IPS-18c (cell line): ENCODE measurements at regions not wholly inside any gene's neighbourhood (a gene's known extent, or its start where the extent isn't known, plus 50 kb on each side); places are given as distances from the start of the nearest gene placed in this dataset.

Experiments used
- H3K4me3 ChIP-seq: 2 replicates; pipeline ENCODE4 v1.7.0; 2013; ENCODE audit warnings: low read depth, mild to moderate bottlenecking, low read length, moderate library complexity; ENCODE audit not compliant: insufficient read depth
- H3K9me3 ChIP-seq: one replicate; pipeline ENCODE4 v1.6.1; 2013; ENCODE audit warnings: mild to moderate bottlenecking, low read length, moderate library complexity; ENCODE audit not compliant: control insufficient read depth, insufficient read depth

DNA sequence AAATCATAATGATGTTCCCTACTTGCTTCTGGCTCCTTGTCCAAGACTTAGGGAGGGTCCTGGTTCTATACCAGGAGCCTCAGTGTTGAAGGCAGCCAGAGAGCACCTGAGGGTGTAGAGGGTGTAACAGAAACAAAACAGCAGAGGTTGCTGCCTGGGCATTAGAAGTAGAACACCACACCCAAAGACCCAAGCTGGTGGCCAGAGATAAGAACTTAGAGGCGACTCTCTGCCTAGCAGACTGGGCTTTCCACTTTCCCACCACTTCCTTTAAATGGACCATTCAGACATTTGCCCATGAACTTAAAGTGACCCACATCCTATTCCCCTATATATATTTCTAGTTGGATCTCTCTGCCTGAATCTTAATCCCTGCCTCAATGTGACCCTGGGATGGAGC lies 189.8 kb downstream of the KLF13 start:
- peaks cover 4% of the 10 kb centered on the region for H3K9me3 ChIP-seq
- no peak overlapping the region for H3K4me3 ChIP-seq

DNA sequence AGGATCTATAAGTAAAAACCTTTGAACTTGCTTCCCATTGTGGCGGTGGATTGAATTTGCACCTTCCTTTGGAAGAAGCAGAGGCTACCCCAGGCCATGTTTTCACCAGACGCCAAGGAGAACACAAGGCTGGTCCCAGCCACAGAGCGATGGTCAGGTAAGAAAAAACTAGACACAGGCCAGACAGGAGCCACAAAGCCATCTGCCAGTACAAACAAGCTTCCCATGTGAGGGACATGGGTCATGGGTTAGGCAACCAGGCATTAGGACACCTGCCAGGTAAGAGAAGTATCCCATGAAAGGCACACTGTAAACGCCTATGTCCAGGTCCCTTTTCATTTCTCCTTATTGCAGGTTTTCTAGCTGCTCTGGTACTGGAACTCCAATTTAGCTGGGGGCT lies 190.2 kb downstream of the KLF13 start:
- Histone ChIP-seq H3K4me3 (no peak overlapping the region), H3K9me3 (peaks cover 4% of the 10 kb centered on the region)

- no peak overlapping the region for H3K4me3 ChIP-seq
- H3K9me3 ChIP-seq, result peaks cover 4% of the 10 kb centered on the region
Observed at GRCh38 chr15:31517711-31518110, 191.1 kb downstream of the KLF13 start.

DNA sequence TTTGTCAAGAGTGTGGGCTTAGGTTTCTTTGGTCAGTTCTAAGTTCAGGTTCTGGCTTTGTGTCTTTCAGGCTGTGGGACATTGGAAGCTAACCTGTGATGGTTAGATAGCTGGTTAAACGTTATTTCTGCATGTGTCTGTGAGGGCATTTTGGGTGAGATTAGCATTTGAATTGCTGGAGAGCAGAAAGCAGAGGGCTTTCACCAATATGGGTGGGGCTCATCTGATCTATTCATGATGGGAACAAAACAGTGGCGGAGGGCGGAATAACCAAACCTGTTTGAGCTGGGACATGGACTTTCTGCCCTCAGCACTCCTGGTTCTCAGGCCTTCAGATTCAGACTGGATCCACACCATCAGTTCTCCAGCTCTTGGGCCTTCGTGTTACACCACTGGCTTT lies 195.4 kb downstream of the KLF13 start:
- Histone ChIP-seq H3K9me3 (no peaks in the 10 kb centered on the region), H3K4me3 (no peak overlapping the region)

GRCh38 chr15:31523027-31523654 lies 196.5 kb downstream of the KLF13 start:
- no peaks in the 10 kb centered on the region for H3K9me3 ChIP-seq
- no peak overlapping the region for H3K4me3 ChIP-seq

- Histone ChIP-seq H3K9me3 (no peaks in the 10 kb centered on the region), H3K4me3 (no peak overlapping the region)
Observed at GRCh38 chr15:31523655-31524049, 197.0 kb downstream of the KLF13 start.

DNA sequence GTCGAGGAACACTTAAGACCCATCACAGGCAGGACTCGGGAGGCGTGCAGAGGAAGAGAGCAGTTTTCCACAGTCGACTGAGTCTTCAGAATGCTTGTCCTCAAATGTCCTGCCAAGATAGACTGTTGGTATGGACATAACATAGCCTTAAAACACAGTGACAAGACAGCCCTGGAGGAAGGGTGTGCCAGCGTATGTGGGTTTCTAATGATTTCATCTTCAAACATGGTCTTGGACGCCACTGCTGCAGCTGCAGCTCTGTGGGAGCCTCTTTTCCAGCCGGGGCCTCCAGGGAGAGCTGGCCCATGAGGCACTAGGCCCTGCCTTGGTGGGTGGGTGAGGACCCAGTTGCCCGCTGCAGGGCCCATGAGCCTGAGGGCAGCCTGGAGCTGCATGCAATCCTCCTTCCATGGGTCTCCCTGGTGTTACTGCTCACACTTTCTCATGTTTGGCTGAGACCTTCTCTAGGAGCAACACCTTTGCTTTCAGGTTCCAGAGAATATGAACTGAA lies 198.6 kb downstream of the KLF13 start:
- Histone ChIP-seq H3K4me3 (no peak overlapping the region), H3K9me3 (no peaks in the 10 kb centered on the region)

GRCh38 chr15:31525988-31526665 lies 199.5 kb downstream of the KLF13 start:
- Histone ChIP-seq H3K9me3 (no peaks in the 10 kb centered on the region), H3K4me3 (no peak overlapping the region)

DNA sequence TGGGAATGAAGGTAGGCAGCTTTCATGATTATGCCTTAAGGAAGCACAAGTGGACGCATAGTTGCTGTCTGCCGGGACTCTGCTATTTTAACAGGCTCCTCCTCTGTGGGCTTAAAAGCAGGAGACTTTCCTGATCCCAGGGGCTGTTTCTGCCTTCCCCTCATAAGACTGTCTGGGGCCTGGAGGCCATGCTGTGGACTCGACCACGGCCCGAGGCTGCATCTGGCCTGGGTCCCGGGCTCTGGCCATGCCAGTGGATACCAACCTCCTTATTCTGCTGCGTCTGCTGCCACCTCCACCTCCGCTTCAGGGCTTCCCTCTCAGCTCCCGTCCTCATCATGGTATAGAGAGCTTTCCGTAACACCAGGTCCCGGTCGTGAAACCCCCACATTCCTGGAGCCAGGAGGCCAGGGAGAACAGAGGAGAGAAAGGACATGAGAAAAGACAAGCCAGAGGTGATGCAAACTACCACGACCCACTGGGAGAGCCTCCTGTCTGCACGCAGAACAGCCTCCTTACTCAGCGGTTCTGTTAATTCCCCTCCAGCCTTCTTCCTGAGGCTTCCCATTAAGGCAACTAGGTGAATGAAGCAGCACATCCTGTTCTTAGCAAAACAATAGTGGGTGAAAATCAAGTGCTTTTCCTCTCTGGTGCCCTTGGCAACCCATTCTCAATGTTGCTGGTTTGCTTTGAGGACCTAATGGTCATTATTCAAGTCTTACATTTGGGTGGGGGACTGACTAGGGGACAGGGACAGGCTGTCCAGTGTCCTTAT lies 200.5 kb downstream of the KLF13 start:
- no peak overlapping the region for H3K4me3 ChIP-seq
- H3K9me3 ChIP-seq, result no peaks in the 10 kb centered on the region

GRCh38 chr15:31528846-31529245 lies 202.2 kb downstream of the KLF13 start:
- Histone ChIP-seq H3K9me3 (no peaks in the 10 kb centered on the region), H3K4me3 (no peak overlapping the region)

DNA sequence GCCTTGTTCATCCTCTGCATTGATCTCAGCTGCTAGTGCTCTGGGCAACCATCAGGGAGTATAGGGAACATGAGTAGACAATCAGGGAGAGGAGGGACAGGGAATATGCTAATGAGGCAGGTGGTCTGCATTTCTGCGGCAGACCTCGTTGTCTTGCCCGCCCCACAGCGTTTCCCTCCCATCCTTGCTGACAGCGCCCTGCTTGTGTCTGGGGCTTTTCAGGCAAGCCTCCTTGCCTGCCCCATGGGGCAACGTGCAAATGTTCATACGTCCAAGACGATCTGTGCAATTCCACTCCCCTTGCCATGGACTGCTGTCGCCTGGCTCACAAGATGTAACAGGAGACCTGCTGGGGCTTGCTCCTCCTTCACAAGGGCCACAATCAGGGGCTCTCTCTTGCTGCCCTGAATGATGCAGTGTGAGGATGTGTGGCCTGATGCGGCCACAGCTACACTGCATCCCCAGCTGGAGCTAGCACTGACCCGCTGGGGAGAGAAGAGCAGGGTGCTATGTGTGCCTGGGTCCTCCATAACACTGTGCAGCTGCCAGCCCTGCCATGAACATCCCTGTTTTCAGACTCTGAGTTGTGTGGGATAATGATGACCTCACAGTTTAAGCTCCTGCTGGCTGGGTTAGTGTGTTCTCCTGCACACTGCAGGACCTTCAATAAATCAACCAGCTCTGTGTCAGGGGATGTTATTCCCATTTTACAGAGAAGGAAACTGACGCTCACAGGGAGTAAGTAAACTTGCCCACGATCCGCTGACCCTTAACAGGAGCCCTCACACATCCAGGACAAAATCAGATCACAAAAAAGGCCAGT lies 211.3 kb downstream of the KLF13 start:
- Histone ChIP-seq H3K4me3 (no peak overlapping the region), H3K9me3 (no peaks in the 10 kb centered on the region)

DNA sequence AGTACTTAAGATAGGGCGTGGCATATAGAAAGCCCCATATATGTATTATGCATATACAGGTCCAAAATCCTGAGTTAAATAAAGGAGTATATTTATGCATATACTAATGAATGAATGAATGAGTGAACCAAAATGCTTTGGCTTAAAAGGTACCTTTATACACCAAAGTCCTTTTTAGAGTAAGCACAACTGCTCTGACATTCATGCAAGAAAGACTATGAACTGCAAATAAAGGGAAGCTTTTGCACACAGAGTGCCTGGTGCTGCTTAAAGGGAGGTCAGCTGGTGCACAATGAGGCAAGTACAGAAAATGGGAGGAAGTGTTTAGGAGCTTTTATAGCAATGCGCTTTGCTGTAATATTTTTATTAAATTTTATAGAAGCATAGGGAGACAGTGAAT lies 214.0 kb downstream of the KLF13 start:
- Histone ChIP-seq H3K9me3 (no peaks in the 10 kb centered on the region), H3K4me3 (no peak overlapping the region)

GRCh38 chr15:31544361-31544760 lies 217.7 kb downstream of the KLF13 start:
- H3K4me3 ChIP-seq, result no peak overlapping the region
- no peaks in the 10 kb centered on the region for H3K9me3 ChIP-seq

DNA sequence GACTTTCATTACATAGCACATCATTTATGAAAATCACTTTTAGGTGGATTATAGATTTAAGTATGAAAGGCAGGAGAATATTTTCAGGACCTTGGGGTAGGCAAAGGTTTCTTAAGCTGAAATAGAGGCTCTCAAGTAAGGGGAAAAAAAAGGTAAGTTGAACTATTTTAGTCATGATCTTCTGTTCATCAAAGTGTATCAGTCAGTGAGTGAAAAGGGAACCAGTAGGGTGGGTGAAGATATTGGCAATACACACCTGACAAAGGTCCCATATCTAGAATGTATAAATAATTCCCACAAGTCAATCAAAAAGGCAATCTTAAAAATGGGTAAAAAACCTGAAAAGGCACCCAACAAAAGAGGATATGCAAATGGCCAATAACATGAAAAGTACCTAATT lies 218.6 kb downstream of the KLF13 start:
- Histone ChIP-seq H3K4me3 (no peak overlapping the region), H3K9me3 (no peaks in the 10 kb centered on the region)

GRCh38 chr15:31550211-31550977 lies 223.8 kb downstream of the KLF13 start:
- H3K9me3 ChIP-seq, result peaks cover 2% of the 10 kb centered on the region
- H3K4me3 ChIP-seq, result no peak overlapping the region

DNA sequence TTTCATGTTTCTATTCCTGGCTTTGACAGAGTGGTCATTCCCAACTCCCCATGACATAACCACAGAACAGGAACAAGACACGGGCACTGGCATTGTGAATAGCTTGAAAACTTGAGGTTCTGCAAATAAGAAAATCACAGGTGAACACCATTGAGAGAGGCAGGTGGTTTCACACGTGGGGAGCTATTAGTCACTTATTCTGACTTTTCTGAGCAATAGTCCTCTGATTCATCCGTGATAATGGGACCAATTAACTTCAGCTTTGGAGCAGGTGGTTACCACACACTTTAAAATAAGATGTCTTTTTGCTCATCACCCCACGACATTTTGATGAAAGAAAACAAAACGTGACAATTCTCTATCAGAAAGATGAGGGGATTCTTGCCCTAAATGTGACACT lies 224.7 kb downstream of the KLF13 start:
- peaks cover 2% of the 10 kb centered on the region for H3K9me3 ChIP-seq
- no peak overlapping the region for H3K4me3 ChIP-seq
